Colonic mucosa (tissue), 4 donors: ENCODE measurements at regions not wholly inside any gene's neighbourhood (a gene's known extent, or its start where the extent isn't known, plus 50 kb on each side); places are given as distances from the start of the nearest gene placed in this dataset.
"Not testable (repeated sequence)": the region's sequence is repeated elsewhere in the genome, so short reads cannot be mapped to it uniquely, and the experiment has no call there.

Source experiments
- DNase-seq: peaks from one replicate; pipeline ENCODE4 v3.0.0-alpha.2; 2020
- H3K27ac ChIP-seq: fragments of 200-600 bp; one replicate; pipeline ENCODE4 v1.8.0; 2021
- H3K27me3 ChIP-seq: fragments of 200-600 bp; one replicate; pipeline ENCODE4 v1.8.0; 2021
- H3K36me3 ChIP-seq: fragments of 200-600 bp; one replicate; pipeline ENCODE4 v1.8.0; 2021
- H3K4me1 ChIP-seq: fragments of 200-600 bp; one replicate; pipeline ENCODE4 v1.8.0; 2021; ENCODE audit warnings: mild to moderate bottlenecking
- H3K4me3 ChIP-seq: fragments of 200-600 bp; one replicate; pipeline ENCODE4 v1.8.0; 2021
- H3K9ac ChIP-seq, 2 donors: one replicate each; pipeline ENCODE4 v1.7.0; 2013; ENCODE audit warnings: control low read depth in 2 of 2, low read depth in 2 of 2, low read length in 2 of 2
- H3K9me3 ChIP-seq: fragments of 200-600 bp; one replicate; pipeline ENCODE4 v1.8.0; 2021
- CTCF ChIP-seq: fragments of 200-600 bp; IDR thresholded peaks from one replicate; pipeline ENCODE4 v1.8.0; 2022; ENCODE audit warnings: antibody characterized with exemption, mild to moderate bottlenecking
- intact Hi-C: fragments of 100-400 bp; cut with DNase I; formaldehyde crosslinking; loops from one replicate; pipeline ENCODE4 v1.14.1; 2022
- donor health status: healthy.
- donor health status: DM: no; HTN: no; CAD: no.
- donor health status: DM: no; HTN: no; CAD: no.

DNA sequence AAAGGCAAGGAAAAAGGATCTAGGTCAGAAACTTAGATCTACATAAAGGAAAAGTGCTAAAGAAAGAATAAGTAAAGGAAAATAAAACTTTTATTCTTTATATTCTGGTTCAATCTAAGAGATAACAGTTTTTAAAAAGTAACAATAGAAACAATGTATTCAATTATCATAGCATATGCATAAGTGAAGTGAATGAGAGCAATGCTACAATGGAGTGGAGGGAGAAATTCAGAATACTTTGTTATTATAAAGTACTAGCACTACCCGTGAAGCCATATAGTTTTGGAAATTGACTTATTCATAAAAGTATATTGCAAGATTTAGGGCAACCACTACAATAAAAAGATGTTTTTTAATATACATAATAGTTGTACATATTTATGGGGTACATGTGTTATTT is 586.0 kb upstream of the MDGA2 start:
- no peaks in the 10 kb centered on the region for H3K4me1 ChIP-seq
- H3K27me3 ChIP-seq: no peaks in the 10 kb centered on the region
- TF ChIP-seq CTCF: no peak
- intact Hi-C loops: no loop called here
- no peak overlapping the region for H3K9ac ChIP-seq
- H3K9me3 ChIP-seq: no peaks in the 10 kb centered on the region
- H3K27ac ChIP-seq: no peak overlapping the region
- H3K4me3 ChIP-seq: no peak overlapping the region
- DNase-seq: no peak
- H3K36me3 ChIP-seq: no peaks in the 10 kb centered on the region

GRCh38 chr14:48260394-48261295 is 585.2 kb upstream of the MDGA2 start:
- H3K27me3 ChIP-seq, H3K36me3 ChIP-seq, H3K4me3 ChIP-seq, DNase-seq, H3K9ac ChIP-seq, H3K27ac ChIP-seq, H3K4me1 ChIP-seq, intact Hi-C loops, H3K9me3 ChIP-seq: not testable (repeated sequence)

GRCh38 chr14:48259876-48260275 is 584.5 kb upstream of the MDGA2 start:
- H3K9ac ChIP-seq, H3K4me3 ChIP-seq, H3K4me1 ChIP-seq, intact Hi-C loops, H3K36me3 ChIP-seq, DNase-seq, H3K9me3 ChIP-seq, H3K27me3 ChIP-seq, H3K27ac ChIP-seq: not testable (repeated sequence)

DNA sequence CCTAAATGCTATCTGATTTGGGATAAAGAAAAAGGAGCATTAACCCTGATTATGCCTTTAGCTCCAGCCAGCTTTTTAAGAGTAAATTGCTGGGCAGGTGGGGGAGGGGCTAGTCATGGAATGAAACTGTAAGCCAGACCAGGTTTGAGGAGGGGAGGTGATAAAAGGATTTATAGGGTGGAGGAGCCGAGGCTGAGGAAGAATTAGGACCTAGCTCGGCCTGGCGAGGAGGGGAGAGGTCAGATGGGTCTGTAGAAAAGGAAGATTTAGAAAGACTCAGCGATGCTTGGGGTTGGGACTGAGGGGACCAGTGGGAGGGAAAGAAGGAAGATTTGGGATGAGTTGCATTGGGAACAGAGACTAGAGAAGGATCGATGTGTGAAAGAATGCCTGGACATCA is 583.8 kb upstream of the MDGA2 start:
- H3K27me3 ChIP-seq, intact Hi-C loops, DNase-seq, H3K9me3 ChIP-seq, H3K9ac ChIP-seq, H3K27ac ChIP-seq, H3K36me3 ChIP-seq, H3K4me3 ChIP-seq, H3K4me1 ChIP-seq: not testable (repeated sequence)

DNA sequence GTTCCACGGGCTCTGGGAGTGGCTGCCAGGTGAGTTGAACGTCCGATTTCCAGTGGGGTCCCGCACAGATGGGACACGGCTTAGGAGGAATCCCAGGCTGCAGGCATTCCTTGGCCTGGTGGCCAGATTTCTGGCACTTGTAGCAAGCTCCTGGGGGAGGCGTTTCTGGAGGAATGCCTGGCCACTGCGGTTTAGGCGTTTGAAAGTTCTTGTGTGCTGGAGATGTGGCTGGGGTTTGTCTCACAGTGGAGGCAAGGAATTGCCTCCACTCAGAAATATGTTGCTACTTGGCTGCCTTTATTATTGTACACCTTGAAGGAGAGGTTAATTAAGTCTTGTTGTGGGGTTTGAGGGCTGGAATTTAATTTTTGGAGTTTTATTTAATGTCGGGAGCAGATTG is 583.3 kb upstream of the MDGA2 start:
- H3K27ac ChIP-seq, H3K4me1 ChIP-seq, intact Hi-C loops, H3K4me3 ChIP-seq, DNase-seq, H3K36me3 ChIP-seq, H3K9me3 ChIP-seq, H3K9ac ChIP-seq, H3K27me3 ChIP-seq: not testable (repeated sequence)

DNA sequence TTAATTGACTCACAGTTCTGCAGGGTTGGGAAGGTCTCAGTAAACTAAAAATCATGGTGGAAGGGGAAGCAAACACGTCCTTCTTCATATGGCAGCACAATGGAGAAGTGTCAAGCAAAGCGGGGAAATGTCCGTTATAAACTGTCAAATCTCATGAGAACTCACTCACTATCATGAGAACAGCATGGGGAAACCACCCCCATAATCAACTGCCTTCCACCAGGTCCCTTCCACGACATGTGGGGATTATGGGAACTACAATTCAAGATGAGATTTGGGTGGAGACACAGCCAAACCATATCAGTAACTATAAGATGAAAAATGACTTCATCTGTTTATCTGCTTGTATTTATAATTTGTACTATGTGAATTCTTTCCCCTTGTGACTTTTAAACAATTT is 577.6 kb upstream of the MDGA2 start:
- TF ChIP-seq CTCF: no peak
- Histone ChIP-seq H3K27me3 (no peaks in the 10 kb centered on the region), H3K4me1 (no peaks in the 10 kb centered on the region), H3K9me3 (no peaks in the 10 kb centered on the region), H3K9ac (no peak overlapping the region), H3K27ac (no peak overlapping the region), H3K4me3 (no peak overlapping the region), H3K36me3 (no peaks in the 10 kb centered on the region)
- DNase-seq: no peak
- intact Hi-C loops: no loop called here

DNA sequence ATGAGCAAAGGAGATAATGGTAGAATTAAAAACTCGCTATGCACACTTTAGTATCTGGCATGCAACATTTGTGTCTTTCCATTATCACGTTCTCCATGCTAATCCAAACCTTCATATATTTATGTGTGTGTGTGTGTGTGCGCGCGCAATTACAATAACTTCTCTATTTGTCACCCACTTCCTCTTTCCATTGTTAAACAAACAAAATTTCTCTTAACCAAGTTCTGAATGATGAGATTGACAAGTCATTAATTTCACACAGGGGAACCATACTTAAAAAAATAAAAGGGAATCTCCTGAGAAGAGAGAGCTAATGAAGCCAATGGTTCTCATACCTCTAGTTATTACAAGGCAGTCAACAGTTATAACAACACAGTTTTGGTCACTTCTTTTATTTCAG is 575.9 kb upstream of the MDGA2 start:
- no peak for DNase-seq
- no peaks in the 10 kb centered on the region for H3K36me3 ChIP-seq
- no peak overlapping the region for H3K27ac ChIP-seq
- no peak overlapping the region for H3K9ac ChIP-seq
- TF ChIP-seq CTCF: no peak
- intact Hi-C loops: no loop called here
- no peak overlapping the region for H3K4me3 ChIP-seq
- no peaks in the 10 kb centered on the region for H3K27me3 ChIP-seq
- H3K9me3 ChIP-seq: no peaks in the 10 kb centered on the region
- no peaks in the 10 kb centered on the region for H3K4me1 ChIP-seq
